Cardiac muscle cell (in vitro differentiated cells and primary cell): ENCODE measurements at regions not wholly inside any gene's neighbourhood (a gene's known extent, or its start where the extent isn't known, plus 50 kb on each side); places are given as distances from the start of the nearest gene placed in this dataset.
"Not testable (repeated sequence)": the region's sequence is repeated elsewhere in the genome, so short reads cannot be mapped to it uniquely, and the experiment has no call there.

ENCODE experiments used
- DNase-seq, 2 donors: peaks; one replicate each; pipeline versions ENCODE4 v3.0.0 to v3.0.0-alpha.2; 2010 to 2017; ENCODE audit warnings: low read depth in 1 of 2, low spot score in 1 of 2
- H3K27ac ChIP-seq: fragments of 200-600 bp; sonication (generic); 2 replicates; pipeline ENCODE4 v1.5.1; 2016
- H3K27me3 ChIP-seq: fragments of 200-600 bp; sonication (generic); 2 replicates; pipeline ENCODE4 v1.6.0; 2016; ENCODE audit warnings: control low read depth
- H3K36me3 ChIP-seq: fragments of 200-600 bp; sonication (generic); 2 replicates; pipeline ENCODE4 v1.5.1; 2016; ENCODE audit warnings: control low read depth
- H3K4me1 ChIP-seq: fragments of 200-600 bp; sonication (generic); 2 replicates; pipeline ENCODE4 v1.8.1; 2017; ENCODE audit warnings: low read depth, mild to moderate bottlenecking, mixed run types
- H3K4me3 ChIP-seq: fragments of 200-600 bp; sonication (generic); 2 replicates; pipeline ENCODE4 v1.5.1; 2016; ENCODE audit warnings: mild to moderate bottlenecking
- H3K9me3 ChIP-seq: fragments of 200-600 bp; sonication (generic); 2 replicates; pipeline ENCODE4 v1.5.1; 2017; ENCODE audit warnings: low read depth, mild to moderate bottlenecking, control low read depth
- TF ChIP-seq, protein P1 (sequence below): IDR thresholded peaks from 2 replicates; pipeline ENCODE4 v1.5.1; 2012; ENCODE audit warnings: low read depth, mild to moderate bottlenecking, low read length

DNA sequence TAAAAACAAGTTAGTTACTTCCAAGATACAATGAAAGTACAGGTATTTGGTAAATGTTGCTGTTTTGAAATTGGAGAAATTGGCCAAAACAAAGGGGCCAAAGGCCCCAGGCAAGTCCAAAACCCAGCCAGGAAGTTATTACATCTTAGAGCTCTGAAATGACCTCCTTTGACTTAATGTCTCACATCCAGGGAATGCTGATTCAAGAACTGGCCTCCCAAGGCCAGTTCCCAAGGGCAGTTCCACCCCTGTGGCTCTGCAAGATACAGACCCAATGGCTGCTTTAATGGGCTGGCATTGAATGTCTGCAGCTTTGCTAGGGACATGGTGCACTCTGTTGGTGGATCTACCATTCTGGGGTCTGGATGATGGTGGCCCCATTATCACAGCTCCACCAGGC lies 217.3 kb upstream of the FKBP1C start:
- Histone ChIP-seq H3K9me3 (no peaks in the 10 kb centered on the region), H3K27me3 (no peaks in the 10 kb centered on the region), H3K4me3 (no peak overlapping the region), H3K36me3 (no peaks in the 10 kb centered on the region), H3K4me1 (peaks cover 6% of the 10 kb centered on the region), H3K27ac (no peak overlapping the region)
- TF ChIP-seq, protein P1, sequence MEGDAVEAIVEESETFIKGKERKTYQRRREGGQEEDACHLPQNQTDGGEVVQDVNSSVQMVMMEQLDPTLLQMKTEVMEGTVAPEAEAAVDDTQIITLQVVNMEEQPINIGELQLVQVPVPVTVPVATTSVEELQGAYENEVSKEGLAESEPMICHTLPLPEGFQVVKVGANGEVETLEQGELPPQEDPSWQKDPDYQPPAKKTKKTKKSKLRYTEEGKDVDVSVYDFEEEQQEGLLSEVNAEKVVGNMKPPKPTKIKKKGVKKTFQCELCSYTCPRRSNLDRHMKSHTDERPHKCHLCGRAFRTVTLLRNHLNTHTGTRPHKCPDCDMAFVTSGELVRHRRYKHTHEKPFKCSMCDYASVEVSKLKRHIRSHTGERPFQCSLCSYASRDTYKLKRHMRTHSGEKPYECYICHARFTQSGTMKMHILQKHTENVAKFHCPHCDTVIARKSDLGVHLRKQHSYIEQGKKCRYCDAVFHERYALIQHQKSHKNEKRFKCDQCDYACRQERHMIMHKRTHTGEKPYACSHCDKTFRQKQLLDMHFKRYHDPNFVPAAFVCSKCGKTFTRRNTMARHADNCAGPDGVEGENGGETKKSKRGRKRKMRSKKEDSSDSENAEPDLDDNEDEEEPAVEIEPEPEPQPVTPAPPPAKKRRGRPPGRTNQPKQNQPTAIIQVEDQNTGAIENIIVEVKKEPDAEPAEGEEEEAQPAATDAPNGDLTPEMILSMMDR, result no peak
- DNase-seq, result no peak

- Histone ChIP-seq H3K36me3 (no peaks in the 10 kb centered on the region), H3K4me1 (peaks cover 12% of the 10 kb centered on the region), H3K9me3 (no peaks in the 10 kb centered on the region), H3K27ac (peak overlapping the region; percentile 98), H3K27me3 (no peaks in the 10 kb centered on the region), H3K4me3 (no peak overlapping the region)
- TF ChIP-seq, protein P1, result no peak
- no peak for DNase-seq
Observed at GRCh38 chr6:62998022-62998421, 213.2 kb upstream of the FKBP1C start.

DNA sequence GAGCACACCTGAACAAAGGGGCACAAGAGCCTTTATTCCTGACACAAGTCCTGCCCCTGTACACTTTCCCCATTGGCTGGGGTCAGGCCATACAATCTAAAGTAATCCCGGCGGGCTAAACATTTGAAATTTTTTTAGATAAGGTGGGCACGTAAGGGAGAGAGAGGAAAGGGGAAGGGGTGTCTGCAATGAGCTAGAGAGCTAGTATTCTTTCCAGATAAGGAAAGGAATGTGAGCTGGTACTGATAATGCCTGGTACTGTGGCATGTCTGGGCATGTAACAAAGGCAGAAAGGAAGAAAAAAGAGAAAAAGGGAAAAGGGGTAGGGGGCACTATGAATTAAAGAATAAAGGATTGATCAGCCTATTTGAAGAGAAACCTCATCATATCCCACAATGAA lies 212.0 kb upstream of the FKBP1C start:
- peak in 1 of 2 donors; percentile 80 for DNase-seq
- Histone ChIP-seq H3K27ac (peak overlapping the region; percentile 98), H3K4me1 (peaks cover 12% of the 10 kb centered on the region)
- not testable (repeated sequence) for H3K4me3 ChIP-seq, H3K27me3 ChIP-seq, H3K36me3 ChIP-seq, H3K9me3 ChIP-seq

GRCh38 chr6:62999796-63000195 lies 211.5 kb upstream of the FKBP1C start:
- Histone ChIP-seq H3K27me3 (no peaks in the 10 kb centered on the region), H3K4me3 (no peak overlapping the region), H3K27ac (peak overlapping the region; percentile 98), H3K4me1 (peaks cover 12% of the 10 kb centered on the region), H3K9me3 (no peaks in the 10 kb centered on the region), H3K36me3 (no peaks in the 10 kb centered on the region)
- TF ChIP-seq, protein P1, result no peak
- DNase-seq, result peak in 1 of 2 donors; percentile 11

GRCh38 chr6:63006018-63006417 lies 205.3 kb upstream of the FKBP1C start:
- not testable (repeated sequence) for H3K36me3 ChIP-seq, H3K9me3 ChIP-seq, H3K4me1 ChIP-seq, H3K27me3 ChIP-seq, DNase-seq, H3K4me3 ChIP-seq, H3K27ac ChIP-seq

GRCh38 chr6:63010962-63011361 lies 200.3 kb upstream of the FKBP1C start:
- not testable (repeated sequence) for DNase-seq

DNA sequence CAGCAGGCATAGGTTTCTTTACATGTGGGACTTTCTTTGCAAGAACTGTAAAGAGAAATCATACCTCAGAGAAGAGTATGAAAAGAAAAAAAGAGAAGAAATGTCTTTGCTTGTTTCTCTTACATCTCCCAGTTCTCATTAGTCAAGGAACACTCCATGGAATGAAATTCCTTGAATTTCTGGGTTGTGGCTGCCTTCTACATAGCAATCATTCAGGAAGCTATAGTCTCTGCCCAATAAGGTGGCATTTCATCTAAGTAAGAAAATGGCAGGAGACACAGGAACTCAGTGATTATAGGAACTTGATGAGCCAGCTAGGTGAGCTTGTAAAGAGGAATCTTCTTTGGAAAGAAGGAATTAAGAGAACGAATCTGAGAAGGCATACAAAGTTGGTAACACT lies 197.0 kb upstream of the FKBP1C start:
- DNase-seq, result peak in 1 of 2 donors; percentile 13
- Histone ChIP-seq H3K4me1 (peaks cover 12% of the 10 kb centered on the region), H3K27me3 (no peaks in the 10 kb centered on the region), H3K9me3 (no peaks in the 10 kb centered on the region), H3K27ac (peak overlapping the region; percentile 72), H3K36me3 (no peaks in the 10 kb centered on the region), H3K4me3 (no peak overlapping the region)
- TF ChIP-seq, protein P1, result no peak

More at GRCh38 chr6:63010962-63011361, 200.3 kb upstream of the FKBP1C start:
- H3K4me3 ChIP-seq, H3K9me3 ChIP-seq, H3K27me3 ChIP-seq, H3K36me3 ChIP-seq, H3K27ac ChIP-seq: not testable (repeated sequence)
- H3K4me1 ChIP-seq, result peaks cover 12% of the 10 kb centered on the region
